ENCODE measurements at regions not wholly inside any gene's neighbourhood (a gene's known extent, or its start where the extent isn't known, plus 50 kb on each side); places are given as distances from the start of the nearest gene placed in this dataset.

GRCh38 chr5:109562441-109562840 is 127.3 kb upstream of the MAN2A1 start:
- TF ChIP-seq CTCF (IDR thresholded peaks at IDR 0.05; ENCODE audit: unreplicated experiment) = no peak
- Mint-ChIP-seq H3K27ac (ENCODE audit: low read depth, unreplicated experiment) (no peak overlapping the region), H3K36me3 (ENCODE audit: insufficient read depth, unreplicated experiment) (no peaks in the 10 kb centered on the region), H3K9me3 (ENCODE audit: unreplicated experiment) (peaks cover 5% of the 10 kb centered on the region), H3K27me3 (ENCODE audit: insufficient read depth, unreplicated experiment) (no peaks in the 10 kb centered on the region), H3K4me3 (ENCODE audit: unreplicated experiment) (no peak overlapping the region), H3K4me1 (ENCODE audit: insufficient read depth, unreplicated experiment) (peaks cover 5% of the 10 kb centered on the region)
- CTCF ChIA-PET = no interaction called here
- POLR2A ChIA-PET = no interaction called here
- BruUV-seq (replicated peaks) = no TSS peak
- intact Hi-C loops (cut with micrococcal nuclease) = no loop called here
- no peak for DNase-seq (ENCODE audit: unreplicated experiment)

GRCh38 chr5:109561447-109561846 is 128.3 kb upstream of the MAN2A1 start:
- ChIA-PET CTCF (no interaction called here), POLR2A (interaction anchor here (0.5 kb wide), 1 partner anchor 761 kb away, joined by 3 read pairs; no protein-coding TSS in a partner anchor)
- intact Hi-C loops (cut with micrococcal nuclease) = no loop called here
- Mint-ChIP-seq H3K9me3 (ENCODE audit: unreplicated experiment) (peaks cover 5% of the 10 kb centered on the region), H3K27ac (ENCODE audit: low read depth, unreplicated experiment) (no peak overlapping the region), H3K4me3 (ENCODE audit: unreplicated experiment) (no peak overlapping the region), H3K36me3 (ENCODE audit: insufficient read depth, unreplicated experiment) (no peaks in the 10 kb centered on the region), H3K4me1 (ENCODE audit: insufficient read depth, unreplicated experiment) (peaks cover 5% of the 10 kb centered on the region), H3K27me3 (ENCODE audit: insufficient read depth, unreplicated experiment) (no peaks in the 10 kb centered on the region)
- TF ChIP-seq CTCF (IDR thresholded peaks at IDR 0.05; ENCODE audit: unreplicated experiment) = no peak
- DNase-seq (ENCODE audit: unreplicated experiment) = no peak
- BruUV-seq (replicated peaks) = no TSS peak

- Mint-ChIP-seq H3K27me3 (ENCODE audit: insufficient read depth, unreplicated experiment) (no peaks in the 10 kb centered on the region), H3K36me3 (ENCODE audit: insufficient read depth, unreplicated experiment) (no peaks in the 10 kb centered on the region), H3K27ac (ENCODE audit: low read depth, unreplicated experiment) (no peak overlapping the region), H3K9me3 (ENCODE audit: unreplicated experiment) (peaks cover 5% of the 10 kb centered on the region), H3K4me3 (ENCODE audit: unreplicated experiment) (no peak overlapping the region), H3K4me1 (ENCODE audit: insufficient read depth, unreplicated experiment) (peaks cover 5% of the 10 kb centered on the region)
- CTCF ChIA-PET = no interaction called here
- POLR2A ChIA-PET = no interaction called here
- no peak for TF ChIP-seq CTCF (IDR thresholded peaks at IDR 0.05; ENCODE audit: unreplicated experiment)
- intact Hi-C loops (cut with micrococcal nuclease) = no loop called here
- DNase-seq (ENCODE audit: unreplicated experiment) = no peak
- no TSS peak for BruUV-seq (replicated peaks)
Observed at GRCh38 chr5:109560554-109560953, 129.2 kb upstream of the MAN2A1 start.

GRCh38 chr5:109558952-109559351 is 130.8 kb upstream of the MAN2A1 start:
- intact Hi-C loops (cut with micrococcal nuclease) = no loop called here
- H3K4me1 Mint-ChIP-seq (ENCODE audit: insufficient read depth, unreplicated experiment) = peaks cover 5% of the 10 kb centered on the region
- no peak overlapping the region for H3K4me3 Mint-ChIP-seq (ENCODE audit: unreplicated experiment)
- POLR2A ChIA-PET = interaction anchor here (1.6 kb wide), 1 partner anchor 11 kb away, joined by 3 read pairs; no protein-coding TSS in a partner anchor
- no peak for TF ChIP-seq CTCF (IDR thresholded peaks at IDR 0.05; ENCODE audit: unreplicated experiment)
- peaks cover 2% of the 10 kb centered on the region for H3K9me3 Mint-ChIP-seq (ENCODE audit: unreplicated experiment)
- H3K27ac Mint-ChIP-seq (ENCODE audit: low read depth, unreplicated experiment) = no peak overlapping the region
- H3K27me3 Mint-ChIP-seq (ENCODE audit: insufficient read depth, unreplicated experiment) = no peaks in the 10 kb centered on the region
- no peak for DNase-seq (ENCODE audit: unreplicated experiment)
- H3K36me3 Mint-ChIP-seq (ENCODE audit: insufficient read depth, unreplicated experiment) = no peaks in the 10 kb centered on the region
- CTCF ChIA-PET = no interaction called here
- BruUV-seq (replicated peaks) = no TSS peak
